H9 (cell line): ENCODE measurements at regions not wholly inside any gene's neighbourhood (a gene's known extent, or its start where the extent isn't known, plus 50 kb on each side); places are given as distances from the start of the nearest gene placed in this dataset.

Experiments
- DNase-seq: peaks from one replicate; pipeline ENCODE4 v3.0.0-alpha.2; 2017
- H2AFZ ChIP-seq: one replicate; pipeline ENCODE4 v1.6.1; 2013; ENCODE audit warnings: mild to moderate bottlenecking, low read length, control low read depth, moderate library complexity
- H2AK5ac ChIP-seq: 2 replicates; pipeline ENCODE4 v1.6.1; 2013; ENCODE audit warnings: low read length, control low read depth, mixed read lengths; ENCODE audit not compliant: insufficient read length
- H2BK120ac ChIP-seq: one replicate; pipeline ENCODE4 v1.6.1; 2013; ENCODE audit warnings: low read depth, mild to moderate bottlenecking, low read length, control low read depth, inconsistent platforms; ENCODE audit not compliant: poor library complexity, severe bottlenecking
- H2BK12ac ChIP-seq: 2 replicates; pipeline ENCODE4 v1.6.1; 2013; ENCODE audit warnings: low read length, control low read depth, mixed read lengths, low read depth; ENCODE audit not compliant: insufficient read length
- H2BK15ac ChIP-seq: 2 replicates; pipeline ENCODE4 v1.6.1; 2013; ENCODE audit warnings: low read depth, low read length, control low read depth
- H2BK20ac ChIP-seq: one replicate; pipeline ENCODE4 v1.6.1; 2013; ENCODE audit warnings: low read depth, mild to moderate bottlenecking, low read length, control low read depth, inconsistent platforms; ENCODE audit not compliant: poor library complexity, severe bottlenecking
- H2BK5ac ChIP-seq: 2 replicates; pipeline ENCODE4 v1.6.1; 2013; ENCODE audit warnings: low read length, control low read depth, mixed read lengths; ENCODE audit not compliant: insufficient read length
- H3K14ac ChIP-seq: 2 replicates; pipeline ENCODE4 v1.6.1; 2013; ENCODE audit warnings: low read length, control low read depth; ENCODE audit not compliant: insufficient read depth
- H3K18ac ChIP-seq: 2 replicates; pipeline ENCODE4 v1.6.1; 2013; ENCODE audit warnings: low read depth, mild to moderate bottlenecking, mixed read lengths, low read length, control low read depth; ENCODE audit not compliant: insufficient read length
- H3K23ac ChIP-seq: 2 replicates; pipeline ENCODE4 v1.6.1; 2013; ENCODE audit warnings: low read length, control low read depth, mixed read lengths, low read depth; ENCODE audit not compliant: insufficient read length
- H3K23me2 ChIP-seq: 2 replicates; pipeline ENCODE4 v1.6.1; 2013; ENCODE audit warnings: low read depth, mild to moderate bottlenecking, mixed read lengths, low read length, control low read depth; ENCODE audit not compliant: insufficient read length, poor library complexity, severe bottlenecking
- H3K27ac ChIP-seq: 2 replicates; pipeline ENCODE4 v1.5.1; 2013; ENCODE audit warnings: low read length, control low read depth, mixed read lengths, low read depth; ENCODE audit not compliant: insufficient read length
- H3K27me3 ChIP-seq: 2 replicates; pipeline ENCODE4 v1.6.1; 2013; ENCODE audit warnings: low read length, control low read depth, inconsistent platforms; ENCODE audit not compliant: insufficient read depth
- H3K4ac ChIP-seq: 2 replicates; pipeline ENCODE4 v1.6.1; 2013; ENCODE audit warnings: low read depth, mild to moderate bottlenecking, control low read depth, inconsistent platforms, low read length, moderate library complexity
- H3K4me1 ChIP-seq: 2 replicates; pipeline ENCODE4 v1.6.1; 2013; ENCODE audit warnings: low read length, control low read depth, inconsistent platforms; ENCODE audit not compliant: insufficient read depth
- H3K4me2 ChIP-seq: 2 replicates; pipeline ENCODE4 v1.6.1; 2013; ENCODE audit warnings: low read length, control low read depth, mixed read lengths; ENCODE audit not compliant: insufficient read length, insufficient read depth
- H3K56ac ChIP-seq: 2 replicates; pipeline ENCODE4 v1.6.1; 2013; ENCODE audit warnings: low read depth, mild to moderate bottlenecking, mixed read lengths, low read length, control low read depth; ENCODE audit not compliant: insufficient read length
- H3K79me1 ChIP-seq: 2 replicates; pipeline ENCODE4 v1.6.1; 2013; ENCODE audit warnings: low read depth, mild to moderate bottlenecking, moderate library complexity, low read length, control low read depth, inconsistent platforms; ENCODE audit not compliant: insufficient read depth, poor library complexity, severe bottlenecking
- H3K79me2 ChIP-seq: 2 replicates; pipeline ENCODE4 v1.6.1; 2013; ENCODE audit warnings: low read length, control low read depth, inconsistent platforms; ENCODE audit not compliant: insufficient read depth
- H3K9ac ChIP-seq: 2 replicates; pipeline ENCODE4 v1.6.1; 2013; ENCODE audit warnings: low read length, control low read depth, mixed read lengths; ENCODE audit not compliant: insufficient read length; ENCODE audit errors: extremely low read depth
- H3K9me3 ChIP-seq: one replicate; pipeline ENCODE4 v1.6.1; 2013; ENCODE audit warnings: low read depth, low read length, inconsistent platforms; ENCODE audit not compliant: control insufficient read depth
- H3T11ph ChIP-seq: one replicate; pipeline ENCODE4 v1.6.1; 2013; ENCODE audit warnings: mild to moderate bottlenecking, low read length, control low read depth, inconsistent platforms
- H4K20me1 ChIP-seq: one replicate; pipeline ENCODE4 v1.6.1; 2013; ENCODE audit not compliant: control insufficient read depth, insufficient read length, insufficient read depth
- H4K5ac ChIP-seq: 2 replicates; pipeline ENCODE4 v1.6.1; 2013; ENCODE audit warnings: low read depth, mild to moderate bottlenecking, mixed read lengths, low read length, control low read depth; ENCODE audit not compliant: insufficient read length
- H4K8ac ChIP-seq: replicated peaks from 2 replicates; pipeline ENCODE4 v1.6.1; 2013; ENCODE audit warnings: low read length, control low read depth, mixed read lengths, low read depth; ENCODE audit not compliant: insufficient read length
- H4K91ac ChIP-seq: 2 replicates; pipeline ENCODE4 v1.6.1; 2013; ENCODE audit warnings: low read depth, mild to moderate bottlenecking, moderate library complexity, mixed read lengths, low read length, control low read depth; ENCODE audit not compliant: insufficient read length
- H3K27ac Mint-ChIP-seq, 3 experiments: 2 replicates in 2 of 3; 3 replicates in 1 of 3; pipeline ENCODE4 v1.8.0; 2020 to 2021; ENCODE audit warnings: mixed read lengths in 3 of 3, mild to moderate bottlenecking in 1 of 3, moderate library complexity in 1 of 3
- H3K27me3 Mint-ChIP-seq: 2 replicates; pipeline ENCODE4 v1.8.0; 2021; ENCODE audit warnings: low read depth, mild to moderate bottlenecking, moderate library complexity, mixed read lengths
- H3K36me3 Mint-ChIP-seq, 3 experiments: 2 replicates in 2 of 3; 3 replicates in 1 of 3; pipeline ENCODE4 v1.8.0; 2020 to 2021; ENCODE audit warnings: low read depth in 3 of 3, mixed read lengths in 3 of 3; ENCODE audit not compliant: insufficient read depth in 1 of 3
- H3K4me1 Mint-ChIP-seq, 2 experiments: 2 replicates each; pipeline ENCODE4 v1.8.0; 2020; ENCODE audit warnings: mixed read lengths in 2 of 2
- H3K4me3 Mint-ChIP-seq, 2 experiments: 2 replicates in 1 of 2; 3 replicates in 1 of 2; pipeline ENCODE4 v1.8.0; 2020 to 2021; ENCODE audit warnings: mild to moderate bottlenecking in 2 of 2, mixed read lengths in 2 of 2, moderate library complexity in 1 of 2
- H3K9me3 Mint-ChIP-seq, 2 experiments: 2 replicates in 1 of 2; 3 replicates in 1 of 2; pipeline ENCODE4 v1.8.0; 2020; ENCODE audit warnings: mild to moderate bottlenecking in 2 of 2, mixed read lengths in 2 of 2, moderate library complexity in 1 of 2
- CTCF ChIP-seq: fragments of 200-600 bp; sonication (generic); conservative IDR thresholded peaks from 3 replicates; pipeline ENCODE4 v1.8.0; 2021; ENCODE audit warnings: antibody characterized with exemption, mild to moderate bottlenecking

- peak; percentile 26 for DNase-seq
- H3K27me3 Mint-ChIP-seq = no peaks in the 10 kb centered on the region
Measured at GRCh38 chr11:103659206-103659618, 377.2 kb upstream of the DDI1 start.

More at GRCh38 chr11:103659206-103659618, 377.2 kb upstream of the DDI1 start:
- Histone ChIP-seq H3T11ph (no peak overlapping the region), H3K27ac (no peak overlapping the region), H2BK5ac (no peak overlapping the region), H4K91ac (no peak overlapping the region), H3K23ac (no peak overlapping the region), H3K27me3 (no peaks in the 10 kb centered on the region), H4K20me1 (no peaks in the 10 kb centered on the region), H3K14ac (no peak overlapping the region), H2BK12ac (no peak overlapping the region), H3K79me2 (no peaks in the 10 kb centered on the region), H4K5ac (no peak overlapping the region), H2BK20ac (no peak overlapping the region), H2BK15ac (no peak overlapping the region), H3K9me3 (no peaks in the 10 kb centered on the region), H3K79me1 (no peaks in the 10 kb centered on the region), H3K4me2 (no peak overlapping the region), H3K9ac (no peak overlapping the region), H2BK120ac (no peak overlapping the region), H3K56ac (no peak overlapping the region), H4K8ac (no peak overlapping the region), H3K18ac (no peak overlapping the region), H3K4ac (no peak overlapping the region), H2AFZ (no peak overlapping the region), H2AK5ac (no peak overlapping the region), H3K4me1 (no peaks in the 10 kb centered on the region), H3K23me2 (no peaks in the 10 kb centered on the region)
- no peaks in the 10 kb centered on the region for H3K36me3 Mint-ChIP-seq
- no peaks in the 10 kb centered on the region for H3K4me1 Mint-ChIP-seq
- H3K9me3 Mint-ChIP-seq = no peaks in the 10 kb centered on the region
- peak; percentile 57 for TF ChIP-seq CTCF
- no peak overlapping the region for H3K4me3 Mint-ChIP-seq
- no peak overlapping the region for H3K27ac Mint-ChIP-seq
